GM12875 (cell line): ENCODE measurements at regions not wholly inside any gene's neighbourhood (a gene's known extent, or its start where the extent isn't known, plus 50 kb on each side); places are given as distances from the start of the nearest gene placed in this dataset.

Experiments
- H3K4me3 ChIP-seq: one replicate; pipeline ENCODE4 v1.5.1; 2011; ENCODE audit warnings: low read depth, low read length, control low read depth
- TF ChIP-seq, protein P1 (sequence below): IDR thresholded peaks from 2 replicates; pipeline ENCODE4 v1.5.1; 2011; ENCODE audit warnings: low read depth, mild to moderate bottlenecking, control low read depth, inconsistent platforms, low read length, moderate library complexity, borderline replicate concordance; ENCODE audit not compliant: insufficient read depth

DNA sequence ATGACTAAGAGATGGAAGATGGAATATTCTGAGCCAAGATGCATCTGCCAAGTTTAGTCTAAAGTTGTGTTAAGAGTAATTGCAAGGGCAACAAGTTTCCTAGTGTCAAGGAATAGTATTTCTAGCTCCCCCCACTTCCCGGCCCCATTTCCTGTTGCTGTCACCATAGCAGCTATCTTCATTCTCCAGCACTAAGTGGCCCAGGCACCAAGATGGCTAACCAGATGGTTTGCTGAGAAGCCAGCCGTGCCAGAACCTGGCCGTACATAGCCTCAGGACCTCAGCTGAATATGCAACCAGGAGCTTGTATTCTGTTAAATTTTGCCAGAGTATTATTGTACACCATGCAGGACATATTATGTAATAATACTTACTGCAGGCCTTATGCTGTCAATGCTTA is 108.8 kb upstream of the UMPS start:
- TF ChIP-seq, protein P1, sequence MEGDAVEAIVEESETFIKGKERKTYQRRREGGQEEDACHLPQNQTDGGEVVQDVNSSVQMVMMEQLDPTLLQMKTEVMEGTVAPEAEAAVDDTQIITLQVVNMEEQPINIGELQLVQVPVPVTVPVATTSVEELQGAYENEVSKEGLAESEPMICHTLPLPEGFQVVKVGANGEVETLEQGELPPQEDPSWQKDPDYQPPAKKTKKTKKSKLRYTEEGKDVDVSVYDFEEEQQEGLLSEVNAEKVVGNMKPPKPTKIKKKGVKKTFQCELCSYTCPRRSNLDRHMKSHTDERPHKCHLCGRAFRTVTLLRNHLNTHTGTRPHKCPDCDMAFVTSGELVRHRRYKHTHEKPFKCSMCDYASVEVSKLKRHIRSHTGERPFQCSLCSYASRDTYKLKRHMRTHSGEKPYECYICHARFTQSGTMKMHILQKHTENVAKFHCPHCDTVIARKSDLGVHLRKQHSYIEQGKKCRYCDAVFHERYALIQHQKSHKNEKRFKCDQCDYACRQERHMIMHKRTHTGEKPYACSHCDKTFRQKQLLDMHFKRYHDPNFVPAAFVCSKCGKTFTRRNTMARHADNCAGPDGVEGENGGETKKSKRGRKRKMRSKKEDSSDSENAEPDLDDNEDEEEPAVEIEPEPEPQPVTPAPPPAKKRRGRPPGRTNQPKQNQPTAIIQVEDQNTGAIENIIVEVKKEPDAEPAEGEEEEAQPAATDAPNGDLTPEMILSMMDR = no peak
- no peak overlapping the region for H3K4me3 ChIP-seq

DNA sequence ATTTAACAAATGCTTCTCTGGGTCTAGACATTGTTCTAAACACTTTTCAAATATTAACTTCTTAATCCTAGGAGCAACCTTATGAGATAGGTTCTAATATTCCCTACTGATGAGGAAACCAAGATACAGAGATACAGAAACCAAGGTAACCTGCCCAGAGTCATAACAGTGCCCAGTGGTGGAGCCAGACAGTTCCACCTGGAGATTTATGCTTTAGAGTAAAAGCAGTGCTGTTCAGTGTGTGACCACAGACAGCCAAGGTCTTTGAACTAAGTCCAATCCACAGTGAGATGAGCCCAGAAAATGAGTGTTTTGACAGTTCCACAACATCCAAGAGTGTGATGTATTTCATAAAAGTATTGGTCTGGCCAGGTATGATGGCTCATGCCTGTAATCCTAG is 105.2 kb upstream of the UMPS start:
- TF ChIP-seq, protein P1 = no peak
- no peak overlapping the region for H3K4me3 ChIP-seq

DNA sequence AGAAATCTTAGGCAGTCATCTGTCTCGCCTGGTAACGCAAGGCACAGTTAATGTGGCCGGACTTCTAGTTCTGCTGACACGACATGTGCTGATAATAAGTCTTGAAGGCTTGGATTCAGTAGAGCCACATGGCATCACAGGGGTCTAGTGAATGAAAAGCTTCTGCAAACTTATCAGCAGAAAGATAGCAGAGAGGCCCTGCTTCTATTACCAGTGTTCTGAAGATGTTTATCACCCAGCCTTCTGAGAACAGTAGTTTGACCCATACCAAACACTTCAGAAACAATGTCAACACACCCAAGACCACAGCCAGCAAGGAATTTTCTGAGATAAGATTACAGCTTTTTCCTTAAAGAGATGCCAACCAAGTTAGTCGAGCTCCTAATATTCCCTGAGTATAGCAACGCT is 102.7 kb upstream of the UMPS start:
- TF ChIP-seq, protein P1 = no peak
- no peak overlapping the region for H3K4me3 ChIP-seq

DNA sequence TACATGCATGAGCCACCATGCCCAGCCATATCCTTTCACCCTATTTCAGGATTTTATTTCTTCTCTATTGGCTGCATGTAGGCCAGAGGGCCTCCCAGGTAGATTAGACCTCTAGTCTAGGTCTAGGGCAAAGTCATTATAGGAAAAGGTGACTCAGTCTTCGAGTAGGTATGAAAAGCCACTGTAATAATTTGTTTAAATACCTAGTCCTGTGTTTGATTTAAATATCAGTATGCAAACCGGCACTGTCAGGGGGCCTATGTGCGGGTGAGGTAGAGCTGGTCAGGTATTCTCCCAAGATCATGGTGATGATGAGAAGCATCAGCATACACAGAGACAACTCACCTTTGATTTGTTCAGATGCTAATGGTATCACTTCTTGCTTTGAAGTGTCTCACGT is 101.4 kb upstream of the UMPS start:
- TF ChIP-seq, protein P1 = no peak
- no peak overlapping the region for H3K4me3 ChIP-seq

DNA sequence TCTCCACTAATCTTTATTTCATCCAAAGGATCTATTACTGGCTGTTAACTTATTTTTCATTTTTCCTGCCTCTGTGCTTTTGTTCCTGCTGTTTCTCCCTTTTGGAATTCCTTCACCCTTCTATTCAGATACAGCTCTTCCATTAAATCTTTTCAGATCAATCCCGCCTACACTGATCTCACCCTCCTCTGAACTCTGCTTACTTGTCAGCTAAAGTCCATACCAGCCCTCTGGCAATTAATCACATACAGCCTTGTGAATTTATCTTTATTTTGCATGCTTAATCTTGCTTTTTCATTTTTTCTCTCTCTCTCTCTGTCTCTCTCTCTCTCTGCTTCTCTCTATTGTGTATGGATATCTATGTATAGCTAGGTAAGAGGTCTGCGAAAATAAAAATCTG is 100.8 kb upstream of the UMPS start:
- H3K4me3 ChIP-seq = no peak overlapping the region
- TF ChIP-seq, protein P1 = no peak

DNA sequence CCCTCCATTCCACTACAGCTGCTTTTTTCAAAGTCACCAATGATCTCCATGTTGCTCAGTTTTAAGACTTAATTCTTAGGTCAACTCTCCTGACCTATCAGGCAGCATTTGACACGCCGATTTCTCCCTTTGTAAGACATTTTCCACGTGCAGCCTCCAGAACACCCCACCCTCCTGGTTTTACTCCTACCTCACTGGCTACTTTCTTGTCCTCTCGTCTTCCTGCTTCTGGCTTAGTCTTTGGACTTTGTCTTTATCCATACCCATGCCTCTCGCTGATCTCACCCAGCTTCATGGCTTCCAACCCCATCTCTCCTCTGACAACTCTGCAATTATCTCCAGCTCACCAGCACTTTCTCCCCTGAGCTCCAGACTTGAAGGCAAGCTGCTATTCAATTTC is 99.3 kb upstream of the UMPS start:
- no peak overlapping the region for H3K4me3 ChIP-seq
- TF ChIP-seq, protein P1 = no peak

DNA sequence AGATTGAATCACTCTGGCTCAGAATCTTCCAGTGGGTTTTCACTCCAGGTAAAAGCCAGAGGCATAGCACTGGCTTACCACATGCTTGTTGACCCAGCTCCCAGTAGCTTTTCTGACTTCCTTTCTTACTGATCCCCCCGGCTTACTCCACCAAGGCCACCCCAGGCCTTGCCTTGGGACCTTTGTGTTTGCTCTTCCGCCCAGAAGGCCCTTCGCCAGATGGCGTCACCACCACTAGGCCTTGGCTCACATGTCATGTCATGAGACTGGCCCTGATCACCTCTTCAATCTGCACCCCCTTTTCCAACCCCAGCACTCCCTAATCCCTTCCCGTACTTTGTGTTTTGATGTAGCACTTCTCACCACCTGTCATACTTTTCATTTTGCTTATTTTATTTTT is 98.5 kb upstream of the UMPS start:
- no peak overlapping the region for H3K4me3 ChIP-seq
- TF ChIP-seq, protein P1 = no peak
